Trophoblast cell (in vitro differentiated cells and primary cell): ENCODE measurements at regions not wholly inside any gene's neighbourhood (a gene's known extent, or its start where the extent isn't known, plus 50 kb on each side); places are given as distances from the start of the nearest gene placed in this dataset.

Experiments used
- DNase-seq, 2 donors: peaks; one replicate each; pipeline ENCODE4 v3.0.0-alpha.2; 2016
- H2AFZ ChIP-seq: 2 replicates; pipeline ENCODE4 v1.6.1; 2013; ENCODE audit warnings: low read length, moderate library complexity, mild to moderate bottlenecking; ENCODE audit not compliant: insufficient read depth, poor library complexity
- H2AK5ac ChIP-seq: 2 replicates; pipeline ENCODE4 v1.6.1; 2013; ENCODE audit warnings: mild to moderate bottlenecking, low read length
- H2BK120ac ChIP-seq: 2 replicates; pipeline ENCODE4 v1.6.1; 2013; ENCODE audit warnings: low read length, mild to moderate bottlenecking, moderate library complexity; ENCODE audit not compliant: insufficient read depth, poor library complexity
- H2BK12ac ChIP-seq: 2 replicates; pipeline ENCODE4 v1.6.1; 2013; ENCODE audit warnings: mild to moderate bottlenecking, low read length, moderate library complexity
- H2BK5ac ChIP-seq: 2 replicates; pipeline ENCODE4 v1.6.1; 2013; ENCODE audit warnings: low read length, low read depth, moderate library complexity, mild to moderate bottlenecking; ENCODE audit not compliant: poor library complexity
- H3K14ac ChIP-seq: 2 replicates; pipeline ENCODE4 v1.6.1; 2013; ENCODE audit warnings: mild to moderate bottlenecking, low read length
- H3K18ac ChIP-seq: 2 replicates; pipeline ENCODE4 v1.6.1; 2013; ENCODE audit warnings: mild to moderate bottlenecking, low read length
- H3K23ac ChIP-seq: 2 replicates; pipeline ENCODE4 v1.6.1; 2013; ENCODE audit warnings: low read length
- H3K27ac ChIP-seq: 2 replicates; pipeline ENCODE4 v1.5.1; 2013; ENCODE audit warnings: low read depth, mild to moderate bottlenecking, inconsistent platforms, low read length, moderate library complexity
- H3K27me3 ChIP-seq: 2 replicates; pipeline ENCODE4 v1.6.1; 2013; ENCODE audit warnings: inconsistent platforms, mild to moderate bottlenecking, low read length, moderate library complexity; ENCODE audit not compliant: insufficient read depth
- H3K36me3 ChIP-seq, 2 experiments: 1 replicate in 1 of 2; 2 replicates in 1 of 2; pipeline ENCODE4 v1.6.1; 2013; ENCODE audit warnings: low read length in 2 of 2, mild to moderate bottlenecking in 2 of 2, moderate library complexity in 1 of 2; ENCODE audit not compliant: insufficient read depth in 2 of 2, control insufficient read depth in 1 of 2
- H3K4ac ChIP-seq: 2 replicates; pipeline ENCODE4 v1.6.1; 2013; ENCODE audit warnings: low read depth, mild to moderate bottlenecking, low read length, moderate library complexity
- H3K4me1 ChIP-seq, 2 experiments: 1 replicate in 1 of 2; 2 replicates in 1 of 2; pipeline ENCODE4 v1.6.1; 2013; ENCODE audit warnings: low read length in 2 of 2, mild to moderate bottlenecking in 2 of 2, moderate library complexity in 1 of 2; ENCODE audit not compliant: insufficient read depth in 2 of 2, control insufficient read depth in 1 of 2
- H3K4me2 ChIP-seq: 2 replicates; pipeline ENCODE4 v1.6.1; 2013; ENCODE audit warnings: inconsistent platforms, mild to moderate bottlenecking, low read length, moderate library complexity
- H3K4me3 ChIP-seq: 2 replicates; pipeline ENCODE4 v1.5.1; 2013; ENCODE audit warnings: mild to moderate bottlenecking, low read depth, low read length, inconsistent platforms
- H3K79me1 ChIP-seq: one replicate; pipeline ENCODE4 v1.6.1; 2013; ENCODE audit warnings: low read length
- H3K79me2 ChIP-seq: 2 replicates; pipeline ENCODE4 v1.6.1; 2013; ENCODE audit warnings: low read length, mild to moderate bottlenecking; ENCODE audit not compliant: control insufficient read depth, insufficient read depth, poor library complexity
- H3K9ac ChIP-seq: 2 replicates; pipeline ENCODE4 v1.6.1; 2013; ENCODE audit warnings: mild to moderate bottlenecking, low read length
- H3K9me3 ChIP-seq: 2 replicates; pipeline ENCODE4 v1.6.1; 2013; ENCODE audit warnings: low read depth, mild to moderate bottlenecking, control low read depth, inconsistent platforms, low read length; ENCODE audit not compliant: insufficient read depth
- H4K12ac ChIP-seq: 2 replicates; pipeline ENCODE4 v1.6.1; 2013; ENCODE audit warnings: low read depth, mild to moderate bottlenecking, low read length, moderate library complexity
- H4K8ac ChIP-seq: 2 replicates; pipeline ENCODE4 v1.6.1; 2013; ENCODE audit warnings: low read depth, mild to moderate bottlenecking, low read length, moderate library complexity
- H4K91ac ChIP-seq: one replicate; pipeline ENCODE4 v1.6.1; 2013; ENCODE audit warnings: low read depth, mild to moderate bottlenecking, low read length, moderate library complexity
- WGBS: extraction: QIAGEN DNeasy Blood & Tissue Kit; methylation state at CpG from one replicate; pipeline ENCODE4 v1.1.7; 2013; ENCODE audit warnings: missing lambda C conversion rate; ENCODE audit not compliant: insufficient read length, insufficient coverage; ENCODE audit errors: extremely low coverage; 5-methylcytosine and 5-hydroxymethylcytosine counted together

DNA sequence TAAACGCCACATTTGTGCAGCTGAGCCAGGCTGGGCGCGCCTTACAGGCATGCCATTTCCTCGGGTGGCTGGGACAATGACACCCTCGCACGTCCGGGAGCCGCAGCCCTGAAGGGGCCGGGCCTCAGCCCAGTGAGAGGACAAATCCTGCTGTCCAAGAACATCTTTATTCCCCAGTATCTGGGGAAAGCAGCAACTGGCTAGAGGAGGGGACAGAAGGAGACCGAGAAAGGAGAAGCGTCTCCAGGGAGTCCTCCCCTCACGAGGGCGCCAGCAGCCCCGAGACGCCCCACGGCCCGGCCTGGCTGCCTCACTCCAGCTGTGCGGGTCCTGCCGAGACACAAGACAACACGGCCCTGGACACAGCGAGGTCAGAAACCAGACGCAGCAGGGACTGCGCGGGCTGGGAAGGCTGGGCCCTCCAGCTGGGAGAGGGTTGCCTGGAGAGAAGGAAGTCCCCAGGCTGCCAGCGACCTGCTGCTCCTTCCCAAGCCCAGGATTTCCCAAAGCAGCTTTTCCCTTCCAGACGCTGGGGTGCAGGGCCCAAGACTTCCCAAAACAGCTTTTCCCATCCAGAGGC, 130.2 kb downstream of the CHSY1 start:
- H3K4me1 ChIP-seq: peaks cover 0 to 3% of the 10 kb centered on the region in 2 experiments
- peaks cover 3% of the 10 kb centered on the region for H3K79me2 ChIP-seq
- H2AK5ac ChIP-seq: no peak overlapping the region
- H3K4ac ChIP-seq: no peak overlapping the region
- H2AFZ ChIP-seq: no peak overlapping the region
- no peak overlapping the region for H3K9ac ChIP-seq
- no peak overlapping the region for H4K12ac ChIP-seq
- peak overlapping the region; percentile 16 for H3K18ac ChIP-seq
- H2BK120ac ChIP-seq: no peak overlapping the region
- H2BK5ac ChIP-seq: no peak overlapping the region
- H3K14ac ChIP-seq: peak overlapping the region; percentile 28
- H4K8ac ChIP-seq: peak overlapping the region; percentile 41
- H2BK12ac ChIP-seq: peak overlapping the region; percentile 21
- no peak overlapping the region for H3K23ac ChIP-seq
- H4K91ac ChIP-seq: peak overlapping the region; percentile 20
- H3K27me3 ChIP-seq: no peaks in the 10 kb centered on the region
- DNase-seq: peak in 1 of 2 donors; percentile 45
- H3K4me2 ChIP-seq: no peak overlapping the region
- WGBS: no CpG with 5 or more reads among the region's 26 CpGs
- peaks cover 3% of the 10 kb centered on the region for H3K79me1 ChIP-seq
- no peaks in the 10 kb centered on the region for H3K36me3 ChIP-seq
- H3K27ac ChIP-seq: no peak overlapping the region
- no peak overlapping the region for H3K4me3 ChIP-seq
- peaks cover 2% of the 10 kb centered on the region for H3K9me3 ChIP-seq

GRCh38 chr15:101120987-101121386, 130.9 kb downstream of the CHSY1 start:
- no peak overlapping the region for H4K91ac ChIP-seq
- H4K8ac ChIP-seq: no peak overlapping the region
- no peak overlapping the region for H3K27ac ChIP-seq
- no peaks in the 10 kb centered on the region for H3K27me3 ChIP-seq
- no peak overlapping the region for H4K12ac ChIP-seq
- H2AK5ac ChIP-seq: peak overlapping the region; percentile 26
- H3K4ac ChIP-seq: no peak overlapping the region
- H3K4me3 ChIP-seq: no peak overlapping the region
- H3K18ac ChIP-seq: no peak overlapping the region
- H3K4me2 ChIP-seq: no peak overlapping the region
- H2AFZ ChIP-seq: no peak overlapping the region
- no peak overlapping the region for H2BK5ac ChIP-seq
- no peak overlapping the region for H3K23ac ChIP-seq
- peaks cover 3% of the 10 kb centered on the region for H3K79me1 ChIP-seq
- H2BK120ac ChIP-seq: no peak overlapping the region
- H2BK12ac ChIP-seq: no peak overlapping the region
- H3K4me1 ChIP-seq: peaks cover 0 to 3% of the 10 kb centered on the region in 2 experiments
- H3K14ac ChIP-seq: no peak overlapping the region
- H3K9me3 ChIP-seq: peaks cover 2% of the 10 kb centered on the region
- DNase-seq: no peak
- no peaks in the 10 kb centered on the region for H3K36me3 ChIP-seq
- no CpG with 5 or more reads among the region's 19 CpGs for WGBS
- no peak overlapping the region for H3K9ac ChIP-seq
- H3K79me2 ChIP-seq: peaks cover 3% of the 10 kb centered on the region

DNA sequence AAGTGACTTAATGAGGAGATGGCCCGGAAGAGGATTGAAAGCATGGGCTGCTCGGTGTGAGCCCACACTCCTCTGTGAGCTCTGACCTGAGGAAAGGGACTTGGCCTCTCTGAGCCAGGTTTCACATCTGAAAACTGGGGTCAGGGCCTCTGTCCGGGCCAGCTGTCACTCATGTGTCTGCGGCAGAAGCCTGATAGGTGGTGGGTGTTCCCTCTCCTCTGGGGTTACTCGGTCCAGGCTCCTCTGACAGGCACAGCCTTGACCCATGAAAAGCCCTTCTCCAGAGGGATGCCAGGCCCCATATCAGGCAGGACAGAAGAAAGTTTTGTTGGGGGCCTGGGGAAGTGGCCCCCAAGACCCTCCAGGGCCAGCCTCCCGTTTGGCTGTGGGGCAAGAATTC, 131.4 kb downstream of the CHSY1 start:
- H4K12ac ChIP-seq: no peak overlapping the region
- no peak for DNase-seq

More for the DNA sequence above, 131.4 kb downstream of the CHSY1 start:
- H3K27me3 ChIP-seq: no peaks in the 10 kb centered on the region
- no peak overlapping the region for H3K4ac ChIP-seq
- H4K91ac ChIP-seq: no peak overlapping the region
- no peak overlapping the region for H2BK5ac ChIP-seq
- H3K4me2 ChIP-seq: no peak overlapping the region
- peaks cover 3% of the 10 kb centered on the region for H3K79me2 ChIP-seq
- H3K4me1 ChIP-seq: peaks cover 0 to 3% of the 10 kb centered on the region in 2 experiments
- no peak overlapping the region for H3K27ac ChIP-seq
- H2AFZ ChIP-seq: no peak overlapping the region
- peaks cover 3% of the 10 kb centered on the region for H3K79me1 ChIP-seq
- H2BK120ac ChIP-seq: no peak overlapping the region
- H2BK12ac ChIP-seq: no peak overlapping the region
- peaks cover 2% of the 10 kb centered on the region for H3K9me3 ChIP-seq
- no peak overlapping the region for H4K8ac ChIP-seq
- no peak overlapping the region for H3K9ac ChIP-seq
- H3K14ac ChIP-seq: no peak overlapping the region
- no peak overlapping the region for H3K4me3 ChIP-seq
- H3K18ac ChIP-seq: no peak overlapping the region
- H2AK5ac ChIP-seq: no peak overlapping the region
- no peak overlapping the region for H3K23ac ChIP-seq
- H3K36me3 ChIP-seq: no peaks in the 10 kb centered on the region
- no CpG with 5 or more reads among the region's 6 CpGs for WGBS
